ENCODE measurements at regions not wholly inside any gene's neighbourhood (a gene's known extent, or its start where the extent isn't known, plus 50 kb on each side); places are given as distances from the start of the nearest gene placed in this dataset.

- no peak for DNase-seq (ENCODE audit: low spot score)
Measured at GRCh38 chr3:81045976-81046375, 715.5 kb downstream of the GBE1 start.

GRCh38 chr3:81045246-81045645, 716.2 kb downstream of the GBE1 start:
- no peak for DNase-seq (ENCODE audit: low spot score)

- no peak for DNase-seq (ENCODE audit: low spot score)
Measured at GRCh38 chr3:81043660-81044199, 717.7 kb downstream of the GBE1 start.

- DNase-seq (ENCODE audit: low spot score) = no peak
Measured at GRCh38 chr3:81043009-81043408, 718.4 kb downstream of the GBE1 start.

GRCh38 chr3:81041331-81041730, 720.1 kb downstream of the GBE1 start:
- DNase-seq (ENCODE audit: low spot score) = no peak

- no peak for DNase-seq (ENCODE audit: low spot score)
Measured at GRCh38 chr3:81040107-81040506, 721.3 kb downstream of the GBE1 start.

- no peak for DNase-seq (ENCODE audit: low spot score)
Measured at GRCh38 chr3:81033684-81034083, 727.8 kb downstream of the GBE1 start.

- no peak for DNase-seq (ENCODE audit: low spot score)
Measured at GRCh38 chr3:81033185-81033584, 728.3 kb downstream of the GBE1 start.

- DNase-seq (ENCODE audit: low spot score) = no peak
Measured at GRCh38 chr3:81029861-81030260, 731.6 kb downstream of the GBE1 start.

GRCh38 chr3:81027344-81027743, 734.1 kb downstream of the GBE1 start:
- no peak for DNase-seq (ENCODE audit: low spot score)

- DNase-seq (ENCODE audit: low spot score) = no peak
Measured at GRCh38 chr3:81024560-81024959, 736.9 kb downstream of the GBE1 start.

GRCh38 chr3:81022339-81022738, 739.1 kb downstream of the GBE1 start:
- no peak for DNase-seq (ENCODE audit: low spot score)

GRCh38 chr3:81013360-81013759, 748.1 kb downstream of the GBE1 start:
- no peak for DNase-seq (ENCODE audit: low spot score)

GRCh38 chr3:81005992-81006391, 755.5 kb downstream of the GBE1 start:
- no peak for DNase-seq (ENCODE audit: low spot score)

GRCh38 chr3:81003817-81004216, 757.6 kb downstream of the GBE1 start:
- DNase-seq (ENCODE audit: low spot score) = no peak

GRCh38 chr3:81003008-81003645, 758.3 kb downstream of the GBE1 start:
- DNase-seq (ENCODE audit: low spot score) = no peak

GRCh38 chr3:80999481-80999880, 762.0 kb downstream of the GBE1 start:
- DNase-seq (ENCODE audit: low spot score) = no peak

GRCh38 chr3:80998022-80998421, 763.4 kb downstream of the GBE1 start:
- no peak for DNase-seq (ENCODE audit: low spot score)

GRCh38 chr3:80997622-80998021, 763.8 kb downstream of the GBE1 start:
- DNase-seq (ENCODE audit: low spot score) = no peak

GRCh38 chr3:80994767-80995166, 766.7 kb downstream of the GBE1 start:
- no peak for DNase-seq (ENCODE audit: low spot score)

GRCh38 chr3:80994085-80994665, 767.3 kb downstream of the GBE1 start:
- DNase-seq (ENCODE audit: low spot score) = no peak

GRCh38 chr3:80993241-80993945, 768.1 kb downstream of the GBE1 start:
- no peak for DNase-seq (ENCODE audit: low spot score)

- no peak for DNase-seq (ENCODE audit: low spot score)
Measured at GRCh38 chr3:80983753-80984152, 777.7 kb downstream of the GBE1 start.

All from A172 (cell line).